ENCODE measurements at regions not wholly inside any gene's neighbourhood (a gene's known extent, or its start where the extent isn't known, plus 50 kb on each side); places are given as distances from the start of the nearest gene placed in this dataset.

- Mint-ChIP-seq H3K27ac (no peak overlapping the region), H3K27me3 (ENCODE audit: low read depth) (no peaks in the 10 kb centered on the region), H3K4me1 (ENCODE audit: low read depth) (no peaks in the 10 kb centered on the region), H3K4me3 (ENCODE audit: low read depth) (no peak overlapping the region), H3K36me3 (ENCODE audit: low read depth) (no peaks in the 10 kb centered on the region), H3K9me3 (no peaks in the 10 kb centered on the region)
- DNase-seq (ENCODE audit: low spot score) = no peak
- intact Hi-C loops (cut with micrococcal nuclease) = no loop called here
Measured at GRCh38 chr5:145160679-145161078, 674.5 kb downstream of the PRELID2 start.

GRCh38 chr5:145158730-145159129, 676.4 kb downstream of the PRELID2 start:
- Mint-ChIP-seq H3K4me3 (ENCODE audit: low read depth) (no peak overlapping the region), H3K9me3 (peaks cover 1% of the 10 kb centered on the region), H3K36me3 (ENCODE audit: low read depth) (no peaks in the 10 kb centered on the region), H3K27ac (no peak overlapping the region), H3K27me3 (ENCODE audit: low read depth) (no peaks in the 10 kb centered on the region), H3K4me1 (ENCODE audit: low read depth) (no peaks in the 10 kb centered on the region)
- no peak for DNase-seq (ENCODE audit: low spot score)
- intact Hi-C loops (cut with micrococcal nuclease) = no loop called here

GRCh38 chr5:145157841-145158240, 677.3 kb downstream of the PRELID2 start:
- no peaks in the 10 kb centered on the region for H3K36me3 Mint-ChIP-seq (ENCODE audit: low read depth)
- intact Hi-C loops (cut with micrococcal nuclease) = no loop called here
- no peaks in the 10 kb centered on the region for H3K27me3 Mint-ChIP-seq (ENCODE audit: low read depth)
- H3K27ac Mint-ChIP-seq = no peak overlapping the region
- H3K4me1 Mint-ChIP-seq (ENCODE audit: low read depth) = no peaks in the 10 kb centered on the region
- no peak for DNase-seq (ENCODE audit: low spot score)
- H3K9me3 Mint-ChIP-seq = peaks cover 6% of the 10 kb centered on the region
- no peak overlapping the region for H3K4me3 Mint-ChIP-seq (ENCODE audit: low read depth)

- no peaks in the 10 kb centered on the region for H3K36me3 Mint-ChIP-seq (ENCODE audit: low read depth)
- intact Hi-C loops (cut with micrococcal nuclease) = no loop called here
- peaks cover 3% of the 10 kb centered on the region for H3K9me3 Mint-ChIP-seq
- DNase-seq (ENCODE audit: low spot score) = no peak
- no peak overlapping the region for H3K27ac Mint-ChIP-seq
- no peak overlapping the region for H3K4me3 Mint-ChIP-seq (ENCODE audit: low read depth)
- no peaks in the 10 kb centered on the region for H3K27me3 Mint-ChIP-seq (ENCODE audit: low read depth)
- no peaks in the 10 kb centered on the region for H3K4me1 Mint-ChIP-seq (ENCODE audit: low read depth)
Measured at GRCh38 chr5:145141534-145141933, 693.6 kb downstream of the PRELID2 start.

- Mint-ChIP-seq H3K27ac (no peak overlapping the region), H3K4me3 (ENCODE audit: low read depth) (no peak overlapping the region), H3K36me3 (ENCODE audit: low read depth) (no peaks in the 10 kb centered on the region), H3K9me3 (no peaks in the 10 kb centered on the region), H3K4me1 (ENCODE audit: low read depth) (no peaks in the 10 kb centered on the region), H3K27me3 (ENCODE audit: low read depth) (no peaks in the 10 kb centered on the region)
- intact Hi-C loops (cut with micrococcal nuclease) = no loop called here
- DNase-seq (ENCODE audit: low spot score) = no peak
Measured at GRCh38 chr5:145130996-145131395, 704.1 kb downstream of the PRELID2 start.

GRCh38 chr5:145129797-145130196, 705.3 kb downstream of the PRELID2 start:
- no peaks in the 10 kb centered on the region for H3K27me3 Mint-ChIP-seq (ENCODE audit: low read depth)
- no peaks in the 10 kb centered on the region for H3K4me1 Mint-ChIP-seq (ENCODE audit: low read depth)
- no peak for DNase-seq (ENCODE audit: low spot score)
- H3K27ac Mint-ChIP-seq = no peak overlapping the region
- H3K36me3 Mint-ChIP-seq (ENCODE audit: low read depth) = no peaks in the 10 kb centered on the region
- no peaks in the 10 kb centered on the region for H3K9me3 Mint-ChIP-seq
- H3K4me3 Mint-ChIP-seq (ENCODE audit: low read depth) = no peak overlapping the region
- intact Hi-C loops (cut with micrococcal nuclease) = no loop called here

GRCh38 chr5:145124806-145125205, 710.3 kb downstream of the PRELID2 start:
- peaks cover 5% of the 10 kb centered on the region for H3K9me3 Mint-ChIP-seq
- no peak overlapping the region for H3K4me3 Mint-ChIP-seq (ENCODE audit: low read depth)
- no peaks in the 10 kb centered on the region for H3K27me3 Mint-ChIP-seq (ENCODE audit: low read depth)
- H3K4me1 Mint-ChIP-seq (ENCODE audit: low read depth) = no peaks in the 10 kb centered on the region
- intact Hi-C loops (cut with micrococcal nuclease) = no loop called here
- no peaks in the 10 kb centered on the region for H3K36me3 Mint-ChIP-seq (ENCODE audit: low read depth)
- DNase-seq (ENCODE audit: low spot score) = no peak
- H3K27ac Mint-ChIP-seq = no peak overlapping the region

- no peak for DNase-seq (ENCODE audit: low spot score)
- intact Hi-C loops (cut with micrococcal nuclease) = no loop called here
- H3K9me3 Mint-ChIP-seq = peaks cover 9% of the 10 kb centered on the region
- H3K27me3 Mint-ChIP-seq (ENCODE audit: low read depth) = no peaks in the 10 kb centered on the region
- H3K4me1 Mint-ChIP-seq (ENCODE audit: low read depth) = no peaks in the 10 kb centered on the region
- H3K36me3 Mint-ChIP-seq (ENCODE audit: low read depth) = no peaks in the 10 kb centered on the region
- H3K27ac Mint-ChIP-seq = no peak overlapping the region
- no peak overlapping the region for H3K4me3 Mint-ChIP-seq (ENCODE audit: low read depth)
Measured at GRCh38 chr5:145118611-145119010, 716.5 kb downstream of the PRELID2 start.

GRCh38 chr5:145118127-145118526, 717.0 kb downstream of the PRELID2 start:
- Mint-ChIP-seq H3K27me3 (ENCODE audit: low read depth) (no peaks in the 10 kb centered on the region), H3K4me3 (ENCODE audit: low read depth) (no peak overlapping the region), H3K27ac (no peak overlapping the region), H3K9me3 (peaks cover 9% of the 10 kb centered on the region), H3K4me1 (ENCODE audit: low read depth) (no peaks in the 10 kb centered on the region), H3K36me3 (ENCODE audit: low read depth) (no peaks in the 10 kb centered on the region)
- intact Hi-C loops (cut with micrococcal nuclease) = no loop called here
- no peak for DNase-seq (ENCODE audit: low spot score)

GRCh38 chr5:145117285-145117684, 717.9 kb downstream of the PRELID2 start:
- DNase-seq (ENCODE audit: low spot score) = no peak
- no peak overlapping the region for H3K27ac Mint-ChIP-seq
- H3K4me3 Mint-ChIP-seq (ENCODE audit: low read depth) = no peak overlapping the region
- intact Hi-C loops (cut with micrococcal nuclease) = no loop called here
- no peaks in the 10 kb centered on the region for H3K27me3 Mint-ChIP-seq (ENCODE audit: low read depth)
- no peaks in the 10 kb centered on the region for H3K36me3 Mint-ChIP-seq (ENCODE audit: low read depth)
- peaks cover 10% of the 10 kb centered on the region for H3K9me3 Mint-ChIP-seq
- no peaks in the 10 kb centered on the region for H3K4me1 Mint-ChIP-seq (ENCODE audit: low read depth)

- no peaks in the 10 kb centered on the region for H3K27me3 Mint-ChIP-seq (ENCODE audit: low read depth)
- H3K4me1 Mint-ChIP-seq (ENCODE audit: low read depth) = no peaks in the 10 kb centered on the region
- no peaks in the 10 kb centered on the region for H3K36me3 Mint-ChIP-seq (ENCODE audit: low read depth)
- intact Hi-C loops (cut with micrococcal nuclease) = no loop called here
- DNase-seq (ENCODE audit: low spot score) = no peak
- H3K4me3 Mint-ChIP-seq (ENCODE audit: low read depth) = no peak overlapping the region
- no peak overlapping the region for H3K27ac Mint-ChIP-seq
- H3K9me3 Mint-ChIP-seq = peaks cover 30% of the 10 kb centered on the region
Measured at GRCh38 chr5:145111420-145111819, 723.7 kb downstream of the PRELID2 start.

- intact Hi-C loops (cut with micrococcal nuclease) = no loop called here
- no peak overlapping the region for H3K4me3 Mint-ChIP-seq (ENCODE audit: low read depth)
- H3K36me3 Mint-ChIP-seq (ENCODE audit: low read depth) = no peaks in the 10 kb centered on the region
- no peak for DNase-seq (ENCODE audit: low spot score)
- H3K9me3 Mint-ChIP-seq = peaks cover 34% of the 10 kb centered on the region
- H3K4me1 Mint-ChIP-seq (ENCODE audit: low read depth) = no peaks in the 10 kb centered on the region
- H3K27me3 Mint-ChIP-seq (ENCODE audit: low read depth) = no peaks in the 10 kb centered on the region
- H3K27ac Mint-ChIP-seq = no peak overlapping the region
Measured at GRCh38 chr5:145110834-145111233, 724.3 kb downstream of the PRELID2 start.

- H3K4me3 Mint-ChIP-seq (ENCODE audit: low read depth) = no peak overlapping the region
Measured at GRCh38 chr5:145110181-145110580, 725.0 kb downstream of the PRELID2 start.

GRCh38 chr5:145105384-145105783, 729.8 kb downstream of the PRELID2 start:
- Mint-ChIP-seq H3K4me1 (ENCODE audit: low read depth) (no peaks in the 10 kb centered on the region), H3K27ac (no peak overlapping the region), H3K4me3 (ENCODE audit: low read depth) (no peak overlapping the region), H3K9me3 (peaks cover 19% of the 10 kb centered on the region), H3K36me3 (ENCODE audit: low read depth) (no peaks in the 10 kb centered on the region), H3K27me3 (ENCODE audit: low read depth) (no peaks in the 10 kb centered on the region)
- intact Hi-C loops (cut with micrococcal nuclease) = no loop called here
- DNase-seq (ENCODE audit: low spot score) = no peak

More at GRCh38 chr5:145110181-145110580, 725.0 kb downstream of the PRELID2 start:
- Mint-ChIP-seq H3K4me1 (ENCODE audit: low read depth) (no peaks in the 10 kb centered on the region), H3K36me3 (ENCODE audit: low read depth) (no peaks in the 10 kb centered on the region), H3K27ac (no peak overlapping the region), H3K27me3 (ENCODE audit: low read depth) (no peaks in the 10 kb centered on the region), H3K9me3 (peaks cover 35% of the 10 kb centered on the region)
- intact Hi-C loops (cut with micrococcal nuclease) = no loop called here
- no peak for DNase-seq (ENCODE audit: low spot score)
